Ovary (tissue), 7 donors: ENCODE measurements at regions not wholly inside any gene's neighbourhood (a gene's known extent, or its start where the extent isn't known, plus 50 kb on each side); places are given as distances from the start of the nearest gene placed in this dataset.

Source experiments
- DNase-seq, 5 donors: peaks; one replicate each; pipeline ENCODE4 v3.0.0-alpha.2; 2019 to 2020
- H3K27ac ChIP-seq, 2 donors: fragments of 200-600 bp; one replicate each; pipeline versions ENCODE4 v1.5.1 to v1.8.0; 2019 to 2022
- H3K27me3 ChIP-seq: fragments of 200-600 bp; one replicate; pipeline ENCODE4 v1.8.0; 2022
- H3K36me3 ChIP-seq: fragments of 200-600 bp; sonication (generic); one replicate; pipeline ENCODE4 v1.5.1; 2019
- H3K4me1 ChIP-seq: one replicate; pipeline ENCODE4 v1.8.1; 2013; ENCODE audit warnings: mild to moderate bottlenecking, moderate library complexity; ENCODE audit not compliant: insufficient read depth
- H3K4me3 ChIP-seq: fragments of 200-600 bp; sonication (generic); one replicate; pipeline ENCODE4 v1.5.1; 2017
- H3K9me3 ChIP-seq, 2 donors: fragments of 200-600 bp in 1 of 2; sonication (generic) in 1 of 2; one replicate each; pipeline versions ENCODE4 v1.5.1 to v1.8.1; 2013 to 2019; ENCODE audit warnings: mild to moderate bottlenecking in 1 of 2, moderate library complexity in 1 of 2
- CTCF ChIP-seq, 3 donors: fragments of 450-650 bp in 2 of 3; fragments of 200-600 bp in 1 of 3; IDR thresholded peaks; one replicate each; pipeline versions ENCODE4 v1.5.1 to v1.8.0; 2016 to 2022; ENCODE audit warnings: antibody characterized with exemption in 3 of 3, mild to moderate bottlenecking in 1 of 3
- EP300 ChIP-seq: sonication (generic); formaldehyde crosslinking; IDR thresholded peaks from one replicate; pipeline ENCODE4 v1.6.1; 2017; ENCODE audit warnings: antibody characterized with exemption
- POLR2A ChIP-seq: fragments of 450-650 bp; IDR thresholded peaks from one replicate; pipeline ENCODE4 v1.6.1; 2017; ENCODE audit warnings: antibody characterized with exemption, mild to moderate bottlenecking, moderate library complexity
- WGBS, 3 donors: extraction: QIAGEN DNeasy Blood & Tissue Kit in 1 of 3; methylation state at CpG; one replicate each; pipeline versions ENCODE4 v1.1.5 to v1.1.7; 2013 to 2017; 5-methylcytosine and 5-hydroxymethylcytosine counted together
- intact Hi-C, 4 donors: fragments of 100-400 bp; cut with DNase I; formaldehyde crosslinking; loops; one replicate each; pipeline versions ENCODE4 v1.11.0 to v1.15.1; 2022 to 2023
- donor health status: DM: no; HTN: no; CAD: no; lungs with moderate emphysema.
- donor health status: DM: no; HTN: no; CAD: no.
- donor health status: Bipolar disorder and iron deficiency.
- donor health status: DM: no; HTN: no; CAD: no.
- donor health status: DM: yes; HTN: yes; CAD: no.

GRCh38 chr17:14505606-14506005 is 204.7 kb downstream of the HS3ST3B1 start:
- DNase-seq: no peak
- no peak for TF ChIP-seq EP300
- TF ChIP-seq POLR2A: no peak
- TF ChIP-seq CTCF (IDR thresholded peaks at IDR 0.05): no peak
- Histone ChIP-seq H3K4me1 (no peaks in the 10 kb centered on the region), H3K4me3 (no peak overlapping the region), H3K9me3 (no peaks in the 10 kb centered on the region), H3K27me3 (no peaks in the 10 kb centered on the region), H3K27ac (no peak overlapping the region), H3K36me3 (no peaks in the 10 kb centered on the region)
- 63 to 66% (median 66%) methylated on average over 3 of the region's 3 CpGs for WGBS, 3 donors
- intact Hi-C loops: no loop called here

- no peaks in the 10 kb centered on the region for H3K36me3 ChIP-seq
- H3K27ac ChIP-seq: no peak overlapping the region
- WGBS, 3 donors: 72 to 73% (median 73%) methylated on average over 4 of the region's 4 CpGs
- H3K4me3 ChIP-seq: no peak overlapping the region
- intact Hi-C loops: no loop called here
- no peak for TF ChIP-seq POLR2A
- no peak for TF ChIP-seq CTCF (IDR thresholded peaks at IDR 0.05)
- TF ChIP-seq EP300: no peak
- no peaks in the 10 kb centered on the region for H3K27me3 ChIP-seq
- H3K9me3 ChIP-seq: peaks cover 0 to 2% of the 10 kb centered on the region in 2 donors
- DNase-seq: no peak
- H3K4me1 ChIP-seq: no peaks in the 10 kb centered on the region
These were observed 199.1 kb downstream of the HS3ST3B1 start for GRCh38 chr17:14499976-14500375.

- no peak for DNase-seq
- TF ChIP-seq EP300 (no peak), CTCF (IDR thresholded peaks at IDR 0.05) (no peak), POLR2A (no peak)
- Histone ChIP-seq H3K4me3 (no peak overlapping the region), H3K4me1 (no peaks in the 10 kb centered on the region), H3K27ac (no peak overlapping the region), H3K27me3 (no peaks in the 10 kb centered on the region), H3K9me3 (peaks cover 0 to 3% of the 10 kb centered on the region in 2 donors), H3K36me3 (no peaks in the 10 kb centered on the region)
- 68 to 91% (median 89%) methylated on average over 1 of the region's 1 CpG for WGBS, 3 donors
- intact Hi-C loops: no loop called here
These were observed 197.9 kb downstream of the HS3ST3B1 start for GRCh38 chr17:14498812-14499211.

GRCh38 chr17:14494161-14494560 is 193.3 kb downstream of the HS3ST3B1 start:
- Histone ChIP-seq H3K36me3 (no peaks in the 10 kb centered on the region), H3K4me3 (no peak overlapping the region), H3K4me1 (no peaks in the 10 kb centered on the region), H3K9me3 (peaks cover 0 to 3% of the 10 kb centered on the region in 2 donors), H3K27me3 (no peaks in the 10 kb centered on the region), H3K27ac (no peak overlapping the region)
- no peak for TF ChIP-seq EP300
- no peak for TF ChIP-seq CTCF (IDR thresholded peaks at IDR 0.05)
- TF ChIP-seq POLR2A: no peak
- intact Hi-C loops: no loop called here
- DNase-seq: no peak
- 90 to 92% (median 90%) methylated on average over 4 of the region's 4 CpGs for WGBS, 3 donors

- H3K27ac ChIP-seq: no peak overlapping the region
- intact Hi-C loops: no loop called here
- H3K9me3 ChIP-seq: peaks cover 0 to 1% of the 10 kb centered on the region in 2 donors
- no peaks in the 10 kb centered on the region for H3K27me3 ChIP-seq
- no peaks in the 10 kb centered on the region for H3K36me3 ChIP-seq
- DNase-seq: no peak
- TF ChIP-seq POLR2A: no peak
- no peak for TF ChIP-seq CTCF (IDR thresholded peaks at IDR 0.05)
- TF ChIP-seq EP300: no peak
- 67 to 88% (median 71%) methylated on average over 2 of the region's 2 CpGs for WGBS, 3 donors
- no peaks in the 10 kb centered on the region for H3K4me1 ChIP-seq
- H3K4me3 ChIP-seq: no peak overlapping the region
These were observed 189.1 kb downstream of the HS3ST3B1 start for GRCh38 chr17:14489986-14490385.
